Stimulated activated CD4-positive, alpha-beta T cell treated with anti-CD3 and anti-CD28 coated beads, TNF-alpha, amount 100 ng/mL, for 24 hours (primary cell): ENCODE measurements at regions not wholly inside any gene's neighbourhood (a gene's known extent, or its start where the extent isn't known, plus 50 kb on each side); places are given as distances from the start of the nearest gene placed in this dataset.

ENCODE experiments used
- DNase-seq, 3 experiments: peaks; one replicate each; pipeline ENCODE4 v3.0.0-alpha.2; 2020; ENCODE audit warnings: low read depth in 3 of 3

- no peak for DNase-seq
These were observed 267.9 kb upstream of the FAT3 start for GRCh38 chr11:91956711-91957110.

DNA sequence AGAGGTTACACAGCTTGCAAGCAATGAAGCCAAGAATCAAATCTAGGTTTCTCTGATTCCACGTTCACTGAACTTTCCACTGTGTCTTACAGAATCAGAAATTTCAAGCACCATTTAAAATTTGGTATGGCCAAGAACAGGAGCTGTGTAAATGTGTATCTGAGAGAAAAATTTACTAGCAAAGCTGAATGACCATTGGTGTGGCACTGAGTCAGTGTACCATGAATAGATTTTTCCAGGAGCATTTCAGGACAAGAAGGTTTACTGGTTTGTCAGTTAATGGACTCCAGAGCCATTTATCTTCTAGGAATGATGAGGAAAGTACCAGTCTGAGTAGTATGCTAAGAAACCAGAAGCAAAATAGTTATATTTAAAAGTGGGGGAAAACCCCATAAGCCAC, 269.4 kb upstream of the FAT3 start:
- DNase-seq = no peak

DNA sequence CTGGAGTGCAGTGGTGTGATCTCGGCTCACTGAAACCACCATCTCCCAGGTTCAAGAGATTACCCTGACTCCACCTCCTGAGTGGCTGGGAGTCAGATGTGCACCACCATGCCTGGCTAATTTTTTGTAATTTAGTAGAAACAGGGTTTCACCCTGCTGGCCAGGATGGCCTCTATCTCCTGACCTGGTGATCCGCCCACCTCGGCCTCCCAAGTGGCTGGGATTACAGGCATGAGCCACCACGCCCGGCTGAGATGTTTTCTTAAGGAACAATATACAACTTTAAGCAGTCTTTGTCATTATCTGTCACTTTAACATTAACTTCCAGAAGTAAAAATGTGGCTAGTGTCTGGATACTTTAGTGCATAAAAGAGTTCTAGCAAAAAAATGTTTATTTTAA, 272.6 kb upstream of the FAT3 start:
- no peak for DNase-seq

GRCh38 chr11:91947215-91947820, 277.3 kb upstream of the FAT3 start:
- no peak for DNase-seq

DNA sequence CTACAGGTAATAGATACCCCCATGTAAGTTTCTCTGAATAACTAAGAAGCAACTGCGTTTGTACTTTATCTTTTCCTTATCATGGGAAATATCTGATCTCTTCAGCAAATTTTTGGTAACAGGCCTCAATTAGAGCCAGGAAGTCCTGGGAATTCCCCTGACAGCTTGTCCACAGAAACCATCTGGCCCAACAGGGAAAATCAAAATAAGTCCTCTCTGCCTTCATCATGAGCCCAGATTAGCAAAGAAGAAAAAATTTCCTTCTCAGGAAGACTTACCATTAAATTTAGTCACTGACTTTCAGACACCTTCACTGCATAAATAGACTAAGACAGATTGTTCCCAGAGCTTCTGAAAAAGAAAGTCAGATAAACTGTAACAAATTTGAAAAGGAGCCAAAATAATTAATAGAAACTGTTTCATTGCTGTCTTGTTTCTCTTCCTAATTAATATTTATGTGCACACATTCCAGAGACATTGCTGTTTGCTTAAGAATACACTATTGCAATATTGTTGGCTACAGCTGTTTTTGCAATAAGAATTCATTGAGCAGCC, 278.1 kb upstream of the FAT3 start:
- no peak for DNase-seq

- no peak for DNase-seq
These were observed 289.5 kb upstream of the FAT3 start for GRCh38 chr11:91935120-91935519.

- no peak for DNase-seq
These were observed 292.3 kb upstream of the FAT3 start for GRCh38 chr11:91932151-91932821.

DNA sequence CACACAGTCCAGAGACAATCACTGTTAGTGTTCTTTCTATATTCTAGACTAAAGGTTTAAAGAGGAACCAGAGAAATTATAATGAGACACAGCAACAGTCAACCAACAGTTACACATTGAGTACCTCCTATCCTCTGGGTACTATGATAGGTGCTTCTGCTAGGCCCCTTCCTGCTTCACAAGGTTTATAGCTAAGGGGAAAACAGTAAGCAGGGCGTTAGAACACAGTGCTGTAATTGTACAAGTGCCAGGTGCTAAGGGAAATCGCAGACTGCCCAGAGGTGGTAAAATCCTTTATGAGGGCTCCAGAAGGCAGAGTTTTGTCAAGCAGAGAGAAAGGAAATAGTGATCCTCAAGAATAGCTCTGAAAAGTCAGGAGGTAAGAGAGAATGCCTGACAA, 297.2 kb upstream of the FAT3 start:
- DNase-seq = no peak

DNA sequence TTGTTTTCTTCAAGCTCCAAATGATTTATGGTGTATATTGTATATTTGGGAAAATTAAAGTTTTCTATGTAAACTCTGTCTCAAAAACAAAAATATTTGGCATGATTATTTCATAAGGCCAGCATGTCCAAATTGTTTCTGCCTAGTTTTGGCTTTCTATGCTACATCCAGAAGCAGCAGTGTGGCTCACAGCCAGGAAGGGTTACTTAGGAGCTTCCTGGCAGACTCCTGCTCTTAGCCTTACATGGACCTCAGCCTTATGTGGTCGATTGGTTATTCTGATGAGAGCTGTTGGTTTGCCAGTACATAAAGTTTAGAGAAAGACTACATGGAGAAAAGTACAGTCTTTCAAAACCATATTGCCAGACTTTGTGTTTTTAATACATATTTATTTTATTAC, 297.7 kb upstream of the FAT3 start:
- no peak for DNase-seq

- DNase-seq = no peak
These were observed 301.8 kb upstream of the FAT3 start for GRCh38 chr11:91922846-91923245.

GRCh38 chr11:91921974-91922373, 302.6 kb upstream of the FAT3 start:
- no peak for DNase-seq

DNA sequence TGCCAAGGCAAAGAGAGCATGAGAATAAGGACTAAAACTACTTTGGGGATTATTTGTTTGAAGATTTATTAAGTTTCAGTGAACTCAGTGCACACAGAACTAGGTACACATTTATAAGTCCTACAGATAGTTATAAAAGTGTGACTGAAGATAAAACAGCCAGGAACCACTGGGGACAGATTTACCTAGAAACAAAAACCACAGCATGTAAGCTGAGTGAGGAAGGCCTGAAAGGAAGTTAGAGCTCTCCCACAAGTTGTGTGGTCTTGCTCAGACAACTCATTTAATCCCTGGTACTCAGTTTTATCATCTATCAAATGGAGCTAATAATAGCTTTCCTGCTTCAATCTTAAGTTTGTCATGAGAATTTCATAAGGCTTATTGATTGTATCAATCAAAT, 311.2 kb upstream of the FAT3 start:
- no peak for DNase-seq

GRCh38 chr11:91912322-91912721, 312.3 kb upstream of the FAT3 start:
- DNase-seq = no peak

DNA sequence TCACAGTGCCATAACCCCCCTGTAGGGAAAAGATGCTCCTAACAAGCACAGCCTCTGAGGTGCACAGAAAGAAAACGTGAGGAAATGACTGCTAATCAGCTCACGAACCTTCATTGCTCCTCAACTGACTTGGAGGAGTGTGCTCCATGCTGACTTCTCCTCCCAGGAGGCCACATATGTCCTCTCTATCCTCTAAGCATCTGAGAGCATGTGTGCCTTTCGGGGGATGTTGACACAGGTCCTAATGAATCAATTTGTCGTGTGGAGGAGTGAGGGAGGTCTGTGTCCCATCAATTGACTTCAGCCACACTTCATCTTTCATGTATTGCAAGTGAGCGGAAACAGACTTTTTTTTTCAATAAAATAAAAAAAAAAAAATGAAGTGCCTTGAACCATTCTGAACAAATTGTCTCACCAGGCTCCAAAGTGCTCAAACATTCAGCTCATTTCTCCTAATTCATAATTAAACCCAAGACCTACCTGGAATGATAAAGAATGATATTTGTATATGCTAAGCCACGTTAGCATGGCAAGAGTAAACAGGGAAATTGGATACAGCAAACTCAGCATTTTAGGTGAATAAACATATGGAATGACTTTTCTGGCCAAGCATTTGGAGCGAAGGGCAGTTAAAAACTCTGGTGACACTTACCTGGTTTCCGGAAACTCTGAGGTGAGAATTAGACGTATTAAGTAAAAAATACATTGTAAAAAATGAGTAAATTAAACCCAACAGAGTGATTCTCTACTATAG, 317.6 kb upstream of the FAT3 start:
- no peak for DNase-seq

GRCh38 chr11:91904792-91905785, 319.5 kb upstream of the FAT3 start:
- no peak for DNase-seq

- no peak for DNase-seq
These were observed 322.3 kb upstream of the FAT3 start for GRCh38 chr11:91902312-91902711.

DNA sequence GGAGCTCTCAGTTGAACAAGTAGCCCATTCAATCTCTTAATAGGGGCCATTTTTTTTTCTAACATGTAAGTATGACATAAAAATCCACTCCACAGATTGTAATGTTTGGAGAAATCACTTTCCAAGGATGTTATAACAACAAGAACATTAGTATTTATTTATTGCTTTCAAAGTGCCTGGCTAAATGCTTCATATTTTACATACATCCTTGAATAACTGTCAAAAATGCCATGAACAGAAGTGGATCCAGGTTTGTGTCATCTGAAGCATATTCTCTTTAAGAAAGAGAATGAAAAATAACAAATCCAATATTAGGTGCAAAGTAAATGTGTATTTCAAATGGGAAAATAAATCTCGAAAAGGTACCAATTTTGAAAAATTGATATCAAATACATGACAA, 344.0 kb upstream of the FAT3 start:
- no peak for DNase-seq

GRCh38 chr11:91876746-91877145, 347.9 kb upstream of the FAT3 start:
- no peak for DNase-seq

DNA sequence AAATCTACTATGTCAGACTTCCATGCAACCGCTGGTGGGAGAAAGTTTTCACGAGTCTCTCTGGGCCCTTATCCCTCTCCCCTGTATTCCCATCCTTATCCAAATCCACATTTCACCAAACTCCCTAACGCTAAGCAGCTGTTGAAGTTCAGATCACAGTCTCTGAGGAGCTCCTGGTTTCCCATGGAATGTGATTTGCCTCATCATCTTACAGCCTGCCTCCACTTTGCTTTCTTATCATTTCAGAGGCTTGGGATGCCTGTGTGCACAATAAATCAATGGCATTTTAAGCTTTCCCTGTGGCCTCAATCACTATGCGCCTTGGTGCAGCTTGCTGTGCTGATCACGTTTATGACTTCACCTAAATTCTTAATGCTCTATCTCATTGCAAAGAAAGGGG, 352.4 kb upstream of the FAT3 start:
- DNase-seq = no peak

DNA sequence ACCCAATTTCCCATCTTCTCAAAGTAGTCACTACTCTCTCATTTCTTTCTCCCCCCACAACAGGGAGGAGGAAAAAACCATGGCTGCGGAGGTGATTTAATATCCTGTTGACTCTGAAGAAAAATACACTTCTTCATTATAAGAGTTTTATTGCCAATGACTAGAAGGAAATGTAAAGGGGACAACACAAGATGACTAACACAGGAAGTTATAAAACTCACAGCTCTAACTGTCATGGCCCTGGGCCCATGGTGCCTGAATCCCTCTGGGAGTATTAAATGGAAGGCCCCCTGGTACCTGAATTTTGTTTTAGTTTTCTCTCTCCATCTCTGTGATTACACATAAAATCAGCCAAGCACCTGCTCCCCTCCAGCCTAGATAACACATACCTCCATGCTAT, 352.8 kb upstream of the FAT3 start:
- no peak for DNase-seq

DNA sequence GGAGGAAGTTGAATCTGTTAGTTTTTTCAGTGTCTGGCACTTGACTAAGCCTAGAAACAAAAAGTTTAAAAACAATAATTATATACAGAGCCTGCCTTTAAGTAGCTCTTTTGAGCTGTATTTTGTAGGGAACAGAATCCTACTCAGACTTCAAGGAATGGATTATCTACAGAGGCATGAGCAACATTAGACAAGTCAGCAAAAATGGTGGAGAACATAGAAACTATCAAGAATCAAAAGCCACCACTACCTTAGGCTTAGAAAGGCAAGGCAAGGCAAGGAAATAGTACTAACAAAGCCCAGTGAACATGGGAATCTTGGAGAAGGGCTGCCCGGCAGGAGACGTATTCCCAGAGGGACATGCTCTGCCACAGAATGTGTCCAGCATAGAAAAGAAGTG, 353.6 kb upstream of the FAT3 start:
- DNase-seq = no peak

DNA sequence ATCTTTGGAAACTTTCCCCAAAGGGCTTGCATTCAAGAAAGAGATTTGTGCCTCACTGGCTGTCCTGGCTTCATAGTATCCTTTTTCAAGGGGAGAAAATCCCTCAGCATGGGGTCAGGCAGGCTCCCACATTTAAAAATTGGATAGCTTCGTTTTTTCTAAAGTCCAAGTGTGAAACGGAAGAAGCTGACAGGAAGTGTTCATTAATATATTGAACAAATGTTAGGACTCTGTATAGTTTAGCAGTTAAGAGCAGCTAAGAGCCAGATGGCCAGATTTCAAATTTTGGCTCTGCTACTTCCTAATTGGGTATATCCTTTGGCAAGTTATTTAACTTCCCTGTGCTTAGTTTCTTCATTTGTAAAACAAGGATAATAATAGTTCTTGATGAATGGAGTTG, 354.9 kb upstream of the FAT3 start:
- DNase-seq = no peak
